Vagina (tissue), 2 donors: ENCODE measurements at regions not wholly inside any gene's neighbourhood (a gene's known extent, or its start where the extent isn't known, plus 50 kb on each side); places are given as distances from the start of the nearest gene placed in this dataset.

Experiments
- POLR2AphosphoS5 ChIP-seq, 2 donors: sonication (generic); formaldehyde crosslinking; IDR thresholded peaks; one replicate each; pipeline ENCODE4 v1.9.0; 2017; ENCODE audit warnings: antibody characterized with exemption in 2 of 2, mild to moderate bottlenecking in 2 of 2, low read depth in 1 of 2; ENCODE audit not compliant: insufficient read depth in 1 of 2
- TF ChIP-seq, protein P1 (sequence below), 3 experiments: fragments of 450-650 bp in 2 of 3; fragments of 200-600 bp in 1 of 3; sonication (generic) in 1 of 3; IDR thresholded peaks; one replicate each; pipeline ENCODE4 v1.5.1; 2017 to 2019; ENCODE audit warnings: antibody characterized with exemption in 3 of 3, mild to moderate bottlenecking in 2 of 3, moderate library complexity in 2 of 3

DNA sequence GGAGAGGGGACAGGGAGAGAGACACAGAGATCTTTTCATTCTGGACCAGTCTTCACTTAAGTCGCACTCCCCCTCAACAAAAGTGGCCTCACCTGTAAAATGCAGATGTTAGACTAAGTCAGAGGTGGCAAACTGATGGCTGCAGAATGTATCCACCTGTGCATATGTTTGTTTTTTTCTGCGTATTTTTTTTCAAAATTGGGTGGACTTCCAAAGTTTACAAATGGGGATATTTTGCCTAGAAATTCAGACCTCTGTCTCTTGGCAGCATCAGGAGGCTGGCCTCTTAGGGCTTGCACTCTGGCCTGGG, 525.0 kb downstream of the MATN1 start:
- TF ChIP-seq, protein P1, sequence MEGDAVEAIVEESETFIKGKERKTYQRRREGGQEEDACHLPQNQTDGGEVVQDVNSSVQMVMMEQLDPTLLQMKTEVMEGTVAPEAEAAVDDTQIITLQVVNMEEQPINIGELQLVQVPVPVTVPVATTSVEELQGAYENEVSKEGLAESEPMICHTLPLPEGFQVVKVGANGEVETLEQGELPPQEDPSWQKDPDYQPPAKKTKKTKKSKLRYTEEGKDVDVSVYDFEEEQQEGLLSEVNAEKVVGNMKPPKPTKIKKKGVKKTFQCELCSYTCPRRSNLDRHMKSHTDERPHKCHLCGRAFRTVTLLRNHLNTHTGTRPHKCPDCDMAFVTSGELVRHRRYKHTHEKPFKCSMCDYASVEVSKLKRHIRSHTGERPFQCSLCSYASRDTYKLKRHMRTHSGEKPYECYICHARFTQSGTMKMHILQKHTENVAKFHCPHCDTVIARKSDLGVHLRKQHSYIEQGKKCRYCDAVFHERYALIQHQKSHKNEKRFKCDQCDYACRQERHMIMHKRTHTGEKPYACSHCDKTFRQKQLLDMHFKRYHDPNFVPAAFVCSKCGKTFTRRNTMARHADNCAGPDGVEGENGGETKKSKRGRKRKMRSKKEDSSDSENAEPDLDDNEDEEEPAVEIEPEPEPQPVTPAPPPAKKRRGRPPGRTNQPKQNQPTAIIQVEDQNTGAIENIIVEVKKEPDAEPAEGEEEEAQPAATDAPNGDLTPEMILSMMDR (IDR thresholded peaks at IDR 0.05): no peak
- TF ChIP-seq POLR2AphosphoS5 (IDR thresholded peaks at IDR 0.05; ENCODE audit: insufficient read depth in 1 of 2, low read depth in 1 of 2): no peak
